Stimulated activated CD4-positive, alpha-beta T cell treated with anti-CD3 and anti-CD28 coated beads, TNF-alpha, amount 100 ng/mL, for 48 hours (primary cell): ENCODE measurements at regions not wholly inside any gene's neighbourhood (a gene's known extent, or its start where the extent isn't known, plus 50 kb on each side); places are given as distances from the start of the nearest gene placed in this dataset.

Experiments
- DNase-seq, 3 donors: peaks; one replicate each; pipeline ENCODE4 v3.0.0-alpha.2; 2020; ENCODE audit warnings: low read depth in 3 of 3

GRCh38 chr11:42047637-42048555, 588.4 kb upstream of the LRRC4C start:
- DNase-seq, result no peak

- no peak for DNase-seq
Measured at GRCh38 chr11:42049186-42049585, 589.7 kb upstream of the LRRC4C start.

GRCh38 chr11:42049650-42050049, 590.2 kb upstream of the LRRC4C start:
- DNase-seq, result no peak

GRCh38 chr11:42054351-42054900, 595.0 kb upstream of the LRRC4C start:
- no peak for DNase-seq

GRCh38 chr11:42055606-42056005, 596.2 kb upstream of the LRRC4C start:
- DNase-seq, result no peak

- DNase-seq, result no peak
Measured at GRCh38 chr11:42058794-42059193, 599.3 kb upstream of the LRRC4C start.

GRCh38 chr11:42065199-42065598, 605.7 kb upstream of the LRRC4C start:
- no peak for DNase-seq

GRCh38 chr11:42066113-42066512, 606.7 kb upstream of the LRRC4C start:
- no peak for DNase-seq

GRCh38 chr11:42074306-42074705, 614.9 kb upstream of the LRRC4C start:
- no peak for DNase-seq

- DNase-seq, result no peak
Measured at GRCh38 chr11:42075180-42075579, 615.7 kb upstream of the LRRC4C start.

GRCh38 chr11:42077794-42078193, 618.3 kb upstream of the LRRC4C start:
- DNase-seq, result no peak

- no peak for DNase-seq
Measured at GRCh38 chr11:42085736-42086135, 626.3 kb upstream of the LRRC4C start.

- no peak for DNase-seq
Measured at GRCh38 chr11:42093541-42093940, 634.1 kb upstream of the LRRC4C start.

- no peak for DNase-seq
Measured at GRCh38 chr11:42098075-42098474, 638.6 kb upstream of the LRRC4C start.

GRCh38 chr11:42112866-42113265, 653.4 kb upstream of the LRRC4C start:
- DNase-seq, result no peak

GRCh38 chr11:42114927-42115326, 655.5 kb upstream of the LRRC4C start:
- no peak for DNase-seq

GRCh38 chr11:42138454-42138853, 679.0 kb upstream of the LRRC4C start:
- no peak for DNase-seq

- no peak for DNase-seq
Measured at GRCh38 chr11:42145311-42145710, 685.9 kb upstream of the LRRC4C start.

GRCh38 chr11:42161886-42162285, 702.4 kb upstream of the LRRC4C start:
- DNase-seq, result no peak

GRCh38 chr11:42169191-42169590, 709.7 kb upstream of the LRRC4C start:
- no peak for DNase-seq

- DNase-seq, result no peak
Measured at GRCh38 chr11:42170601-42171000, 711.1 kb upstream of the LRRC4C start.

- no peak for DNase-seq
Measured at GRCh38 chr11:42171046-42171445, 711.6 kb upstream of the LRRC4C start.

- DNase-seq, result no peak
Measured at GRCh38 chr11:42172441-42172840, 713.0 kb upstream of the LRRC4C start.
